Spleen (tissue), 7 donors: ENCODE measurements at regions not wholly inside any gene's neighbourhood (a gene's known extent, or its start where the extent isn't known, plus 50 kb on each side); places are given as distances from the start of the nearest gene placed in this dataset.

Experiments used
- POLR2A ChIP-seq, 3 donors: fragments of 450-650 bp; IDR thresholded peaks; one replicate each; pipeline ENCODE4 v1.5.1; 2017; ENCODE audit warnings: antibody characterized with exemption in 3 of 3, mild to moderate bottlenecking in 1 of 3
- TF ChIP-seq, protein P1 (sequence below), 11 experiments: fragments of 200-600 bp in 7 of 11; fragments of 450-650 bp in 4 of 11; sonication (generic) in 4 of 11; IDR thresholded peaks in 8 of 11; conservative IDR thresholded peaks in 3 of 11; 1 replicate in 7 of 11; 2 replicates in 4 of 11; pipeline versions ENCODE4 v1.4.0 to v1.8.0; 2016 to 2021; ENCODE audit warnings: antibody characterized with exemption in 11 of 11, inconsistent platforms in 4 of 11, mild to moderate bottlenecking in 1 of 11
- donor health status: DM: no; HTN: no; CAD: no; lungs with moderate emphysema.
- donor health status: DM: no; HTN: no; CAD: no.
- donor health status: DM: no; HTN: no; CAD: no.

DNA sequence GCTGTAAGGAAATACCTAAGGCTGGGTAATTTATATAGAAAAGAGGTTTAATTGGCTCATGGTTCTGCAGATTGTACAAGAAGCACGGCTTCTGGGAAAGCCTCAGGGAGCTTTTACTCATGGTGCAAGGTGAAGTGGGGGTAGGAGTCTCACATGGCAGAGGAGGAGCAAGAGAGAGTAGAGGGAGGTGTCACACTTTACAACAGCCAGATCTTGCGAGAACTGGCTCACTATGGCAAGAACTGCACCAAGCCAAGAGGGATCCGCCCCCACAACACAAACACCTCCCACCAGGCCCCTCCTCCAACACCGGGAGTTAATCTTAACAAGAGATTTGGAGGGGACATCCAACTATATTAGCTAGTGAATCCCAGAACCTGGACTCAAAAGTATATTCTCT lies 135.4 kb upstream of the SOD1 start:
- TF ChIP-seq, protein P1, sequence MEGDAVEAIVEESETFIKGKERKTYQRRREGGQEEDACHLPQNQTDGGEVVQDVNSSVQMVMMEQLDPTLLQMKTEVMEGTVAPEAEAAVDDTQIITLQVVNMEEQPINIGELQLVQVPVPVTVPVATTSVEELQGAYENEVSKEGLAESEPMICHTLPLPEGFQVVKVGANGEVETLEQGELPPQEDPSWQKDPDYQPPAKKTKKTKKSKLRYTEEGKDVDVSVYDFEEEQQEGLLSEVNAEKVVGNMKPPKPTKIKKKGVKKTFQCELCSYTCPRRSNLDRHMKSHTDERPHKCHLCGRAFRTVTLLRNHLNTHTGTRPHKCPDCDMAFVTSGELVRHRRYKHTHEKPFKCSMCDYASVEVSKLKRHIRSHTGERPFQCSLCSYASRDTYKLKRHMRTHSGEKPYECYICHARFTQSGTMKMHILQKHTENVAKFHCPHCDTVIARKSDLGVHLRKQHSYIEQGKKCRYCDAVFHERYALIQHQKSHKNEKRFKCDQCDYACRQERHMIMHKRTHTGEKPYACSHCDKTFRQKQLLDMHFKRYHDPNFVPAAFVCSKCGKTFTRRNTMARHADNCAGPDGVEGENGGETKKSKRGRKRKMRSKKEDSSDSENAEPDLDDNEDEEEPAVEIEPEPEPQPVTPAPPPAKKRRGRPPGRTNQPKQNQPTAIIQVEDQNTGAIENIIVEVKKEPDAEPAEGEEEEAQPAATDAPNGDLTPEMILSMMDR (IDR thresholded peaks at IDR 0.05 in 8 of 11, conservative IDR thresholded peaks at IDR 0.05 in 3 of 11) = no peak
- no peak for TF ChIP-seq POLR2A (IDR thresholded peaks at IDR 0.05)
